ENCODE measurements at regions not wholly inside any gene's neighbourhood (a gene's known extent, or its start where the extent isn't known, plus 50 kb on each side); places are given as distances from the start of the nearest gene placed in this dataset.

- ChIA-PET CTCF (no interaction called here), POLR2A (ENCODE audit: low non-redundant PET) (no interaction called here)
- intact Hi-C loops (cut with micrococcal nuclease; ENCODE audit: unreplicated experiment) = no loop called here
These were observed 439.4 kb downstream of the KCNJ18 start for GRCh38 chr17:22131740-22132139.

GRCh38 chr17:22138861-22139469, 446.6 kb downstream of the KCNJ18 start:
- Histone ChIP-seq H3K4me3 (ENCODE audit: low read depth, low read length, poor library complexity, severe bottlenecking) (no peak overlapping the region), H3K27me3 (replicated peaks; ENCODE audit: insufficient read depth, low read depth, low read length, poor library complexity) (no peaks in the 10 kb centered on the region), H3K4me1 (ENCODE audit: insufficient read depth, low read length, poor library complexity, severe bottlenecking) (no peaks in the 10 kb centered on the region), H3K27ac (ENCODE audit: low read depth, low read length, poor library complexity, severe bottlenecking) (no peak overlapping the region), H3K9me3 (ENCODE audit: low read depth, low read length, poor library complexity, severe bottlenecking) (peaks cover 65% of the 10 kb centered on the region), H3K36me3 (ENCODE audit: insufficient read depth, low read length, poor library complexity, severe bottlenecking) (no peaks in the 10 kb centered on the region)
- ChIA-PET POLR2A (ENCODE audit: low non-redundant PET) (no interaction called here), CTCF (no interaction called here)
- TF ChIP-seq EZH2 (IDR thresholded peaks at IDR 0.05; ENCODE audit: borderline replicate concordance, low read depth, low read length, poor library complexity, severe bottlenecking) = no peak
- TF ChIP-seq CTCF (conservative IDR thresholded peaks at IDR 0.05; ENCODE audit: low read depth, low read length) = no peak
- DNase-seq (ENCODE audit: low spot score) = no peak
- BruUV-seq (replicated peaks) = no TSS peak
- intact Hi-C loops (cut with micrococcal nuclease; ENCODE audit: unreplicated experiment) = no loop called here

More at GRCh38 chr17:22131740-22132139, 439.4 kb downstream of the KCNJ18 start:
- no peak overlapping the region for H3K4me3 ChIP-seq (ENCODE audit: low read depth, low read length, poor library complexity, severe bottlenecking)
- no peaks in the 10 kb centered on the region for H3K4me1 ChIP-seq (ENCODE audit: insufficient read depth, low read length, poor library complexity, severe bottlenecking)
- no peak overlapping the region for H3K27ac ChIP-seq (ENCODE audit: low read depth, low read length, poor library complexity, severe bottlenecking)
- H3K9me3 ChIP-seq (ENCODE audit: low read depth, low read length, poor library complexity, severe bottlenecking) = peaks cover 65% of the 10 kb centered on the region
- TF ChIP-seq EZH2 (IDR thresholded peaks at IDR 0.05; ENCODE audit: borderline replicate concordance, low read depth, low read length, poor library complexity, severe bottlenecking) = no peak
- TF ChIP-seq CTCF (conservative IDR thresholded peaks at IDR 0.05; ENCODE audit: low read depth, low read length) = no peak
- no peaks in the 10 kb centered on the region for H3K36me3 ChIP-seq (ENCODE audit: insufficient read depth, low read length, poor library complexity, severe bottlenecking)
- H3K27me3 ChIP-seq (replicated peaks; ENCODE audit: insufficient read depth, low read depth, low read length, poor library complexity) = no peaks in the 10 kb centered on the region
- BruUV-seq (replicated peaks) = no TSS peak
- no peak for DNase-seq (ENCODE audit: low spot score)

GRCh38 chr17:22142091-22142490, 449.8 kb downstream of the KCNJ18 start:
- H3K9me3 ChIP-seq (ENCODE audit: low read depth, low read length, poor library complexity, severe bottlenecking) = peaks cover 82% of the 10 kb centered on the region

More at GRCh38 chr17:22142091-22142490, 449.8 kb downstream of the KCNJ18 start:
- Histone ChIP-seq H3K4me3 (ENCODE audit: low read depth, low read length, poor library complexity, severe bottlenecking) (no peak overlapping the region), H3K27ac (ENCODE audit: low read depth, low read length, poor library complexity, severe bottlenecking) (no peak overlapping the region), H3K4me1 (ENCODE audit: insufficient read depth, low read length, poor library complexity, severe bottlenecking) (no peaks in the 10 kb centered on the region), H3K27me3 (replicated peaks; ENCODE audit: insufficient read depth, low read depth, low read length, poor library complexity) (no peaks in the 10 kb centered on the region), H3K36me3 (ENCODE audit: insufficient read depth, low read length, poor library complexity, severe bottlenecking) (no peaks in the 10 kb centered on the region)
- ChIA-PET CTCF (no interaction called here), POLR2A (ENCODE audit: low non-redundant PET) (no interaction called here)
- TF ChIP-seq CTCF (conservative IDR thresholded peaks at IDR 0.05; ENCODE audit: low read depth, low read length) = no peak
- no peak for TF ChIP-seq EZH2 (IDR thresholded peaks at IDR 0.05; ENCODE audit: borderline replicate concordance, low read depth, low read length, poor library complexity, severe bottlenecking)
- no peak for DNase-seq (ENCODE audit: low spot score)
- intact Hi-C loops (cut with micrococcal nuclease; ENCODE audit: unreplicated experiment) = no loop called here
- no TSS peak for BruUV-seq (replicated peaks)

Data from A673 (cell line).